K562 (cell line): ENCODE measurements at regions not wholly inside any gene's neighbourhood (a gene's known extent, or its start where the extent isn't known, plus 50 kb on each side); places are given as distances from the start of the nearest gene placed in this dataset.
"Not testable (repeated sequence)": the region's sequence is repeated elsewhere in the genome, so short reads cannot be mapped to it uniquely, and the experiment has no call there.

Experiments
- ATAC-seq: fragments of 200-7000 bp; cut with Tn5 transposase; 3 replicates; pipeline ENCODE4 v1.9.1; 2020; ENCODE audit warnings: moderate library complexity
- BruUV-seq: library from RNA; stranded (reverse); fragments of 400-500 nt; replicated peaks from 2 replicates; lab custom pipeline; 2021; lab: Mats Ljungman, UMichigan
- CTCF ChIA-PET: fragments of 300-600 bp; formaldehyde crosslinking; extraction: SDS; loops from one replicate; lab custom pipeline; 2021; ENCODE audit warnings: low intra/inter-chr PET ratio; lab: Yijun Ruan, JAX
- POLR2A ChIA-PET: fragments of 300-600, 350-650 bp; sonication (Branson Sonifier 250); formaldehyde crosslinking; extraction: SDS; loops from one replicate; lab custom pipeline; 2021; ENCODE audit warnings: antibody characterized with exemption, inconsistent platforms; lab: Yijun Ruan, JAX
- DNase-seq, 4 experiments: peaks; one replicate each; pipeline versions ENCODE4 v3.0.0 to v3.0.0-alpha.2; 2011 to 2018; ENCODE audit warnings: low spot score in 3 of 4, mixed read lengths in 3 of 4; ENCODE audit errors: extremely low read depth in 1 of 4
- FAIRE-seq: peaks from 2 replicates; lab custom pipeline; 2011; peaks lifted over from hg19 to GRCh38; lab: Jason Lieb, UNC
- H2AFZ ChIP-seq: 2 replicates; pipeline ENCODE4 v1.6.0; 2011; ENCODE audit warnings: low read depth, low read length, control low read depth, inconsistent platforms
- H3K27ac ChIP-seq: fragments of 200-600 bp; 3 replicates; pipeline ENCODE4 v1.8.0; 2011; ENCODE audit warnings: low read depth, mild to moderate bottlenecking, control low read depth, inconsistent platforms, low read length, moderate library complexity, mixed read lengths; ENCODE audit errors: extremely low read depth
- H3K27me3 ChIP-seq, 2 experiments: fragments of 300-600 bp in 1 of 2; 2 replicates in 1 of 2; 3 replicates in 1 of 2; pipeline versions ENCODE4 v1.6.0 to v1.8.0; 2011; ENCODE audit warnings: inconsistent platforms in 2 of 2, low read length in 2 of 2, mild to moderate bottlenecking in 1 of 2, mixed read lengths in 1 of 2, moderate library complexity in 1 of 2; ENCODE audit not compliant: control insufficient read depth in 2 of 2, insufficient read depth in 2 of 2
- H3K36me3 ChIP-seq: fragments of 300-600 bp; 3 replicates; pipeline ENCODE4 v1.8.0; 2011; ENCODE audit warnings: mild to moderate bottlenecking, low read length, inconsistent platforms; ENCODE audit not compliant: control insufficient read depth, insufficient read depth
- H3K4me1 ChIP-seq, 2 experiments: fragments of 200-600 bp in 1 of 2; replicated peaks in 1 of 2; 2 replicates in 1 of 2; 3 replicates in 1 of 2; pipeline versions ENCODE4 v1.5.1 to v1.8.0; 2011; ENCODE audit warnings: inconsistent platforms in 2 of 2, low read length in 2 of 2, mild to moderate bottlenecking in 1 of 2, mixed read lengths in 1 of 2, moderate library complexity in 1 of 2; ENCODE audit not compliant: control insufficient read depth in 2 of 2, insufficient read depth in 2 of 2
- H3K4me2 ChIP-seq: 2 replicates; pipeline ENCODE4 v1.6.1; 2011; ENCODE audit warnings: low read length, control low read depth, inconsistent platforms, mixed read lengths; ENCODE audit not compliant: insufficient read depth
- H3K4me3 ChIP-seq: fragments of 200-600 bp; sonication (generic), shearing (Covaris generic); 2 replicates; pipeline ENCODE4 v1.5.1; 2016; ENCODE audit warnings: control low read depth, inconsistent platforms
- H3K79me2 ChIP-seq: fragments of 200-600 bp; 3 replicates; pipeline ENCODE4 v1.8.0; 2011; ENCODE audit warnings: low read length, inconsistent platforms; ENCODE audit not compliant: control insufficient read depth, insufficient read depth
- H3K9ac ChIP-seq, 2 experiments: 2 replicates each; pipeline versions ENCODE4 v1.6.0 to v1.6.1; 2011; ENCODE audit warnings: low read depth in 2 of 2, low read length in 2 of 2, control low read depth in 1 of 2, inconsistent platforms in 1 of 2, mild to moderate bottlenecking in 1 of 2, mixed read lengths in 1 of 2; ENCODE audit not compliant: insufficient read depth in 1 of 2
- H3K9me1 ChIP-seq: one replicate; pipeline ENCODE4 v1.6.0; 2011; ENCODE audit warnings: inconsistent platforms, mild to moderate bottlenecking, low read length, moderate library complexity; ENCODE audit not compliant: control insufficient read depth, insufficient read depth
- H3K9me3 ChIP-seq: replicated peaks from 2 replicates; pipeline ENCODE4 v1.5.1; 2011; ENCODE audit warnings: low read depth, low read length, inconsistent platforms; ENCODE audit not compliant: control insufficient read depth, insufficient read depth
- H4K20me1 ChIP-seq: replicated peaks from 2 replicates; pipeline ENCODE4 v1.6.1; 2011; ENCODE audit warnings: low read length, inconsistent platforms, mixed read lengths; ENCODE audit not compliant: control insufficient read depth, insufficient read depth
- KLF1 ChIP-seq: fragments of 450-650 bp; IDR thresholded peaks from 2 replicates; pipeline ENCODE4 v1.6.1; 2016; ENCODE audit warnings: missing genetic modification characterization, missing compliant biosample characterization
- PHTF2 ChIP-seq: fragments of 250-450 bp; sonication (Bioruptor Pico); IDR thresholded peaks from 2 replicates; pipeline ENCODE4 v1.5.0; 2021; ENCODE audit warnings: mild to moderate bottlenecking
- RBM25 ChIP-seq: fragments of 200-400 bp; formaldehyde crosslinking; IDR thresholded peaks from 2 replicates; pipeline ENCODE4 v1.6.1; 2018; ENCODE audit warnings: low read length, low read depth, moderate library complexity; ENCODE audit not compliant: severe bottlenecking
- SNRNP70 ChIP-seq: fragments of 200-400 bp; formaldehyde crosslinking; optimal IDR thresholded peaks from 2 replicates; pipeline ENCODE3; 2017; ENCODE audit warnings: low read depth, low read length
- ZNF146 ChIP-seq: IDR thresholded peaks from one replicate; pipeline ENCODE4 v1.6.1; 2018; ENCODE audit warnings: missing compliant biosample characterization; ENCODE audit not compliant: unreplicated experiment
- ZNF561 ChIP-seq: fragments of 450-650 bp; formaldehyde crosslinking; conservative IDR thresholded peaks from 2 replicates; pipeline ENCODE4 v1.4.0; 2020; ENCODE audit warnings: mild to moderate bottlenecking, moderate library complexity
- WGBS: fragments of 100-300 bp; shearing (Covaris generic); methylation state at CpG from one replicate; pipeline ENCODE4 v1.1.6; 2016; ENCODE audit warnings: low coverage, mixed read lengths; ENCODE audit not compliant: insufficient coverage; ENCODE audit errors: missing lambda C conversion rate; 5-methylcytosine and 5-hydroxymethylcytosine counted together
- in situ Hi-C: fragments of 300-500 bp; cut with MboI; formaldehyde crosslinking; loops from 4 replicates; pipeline ENCODE4 v1.15.0; 2018; ENCODE audit warnings: inconsistent platforms, mixed read lengths
- intact Hi-C: fragments of 100-400 bp; cut with micrococcal nuclease; formaldehyde crosslinking; loops from 2 replicates; pipeline ENCODE4 v1.14.2; 2022
- TF ChIP-seq, protein P1 (sequence below): fragments of 450-650 bp; formaldehyde crosslinking; IDR thresholded peaks from 2 replicates; pipeline ENCODE4 v1.4.0; 2020; ENCODE audit warnings: mild to moderate bottlenecking, moderate library complexity

- intact Hi-C loops, H3K27ac ChIP-seq, H3K36me3 ChIP-seq, H3K79me2 ChIP-seq, H3K4me2 ChIP-seq, H3K27me3 ChIP-seq: not testable (repeated sequence)
- WGBS, result 0% methylated on average over 1 of the region's 1 CpG
- TF ChIP-seq RBM25, result peak; percentile 42
- TF ChIP-seq ZNF146 (CRISPR knock-in tag), result peak; percentile 74
- TF ChIP-seq, all 486 proteins: peak for 2; not testable (repeated sequence) for 484
- H3K4me1 ChIP-seq, FAIRE-seq, H3K9me1 ChIP-seq, ATAC-seq, H3K9me3 ChIP-seq, in situ Hi-C loops, H3K4me3 ChIP-seq, POLR2A ChIA-PET, H3K9ac ChIP-seq, H4K20me1 ChIP-seq, BruUV-seq, H2AFZ ChIP-seq, DNase-seq, CTCF ChIA-PET: not testable (repeated sequence)
These were observed 243.4 kb upstream of the GHR start for GRCh38 chr5:42179843-42180242.

DNA sequence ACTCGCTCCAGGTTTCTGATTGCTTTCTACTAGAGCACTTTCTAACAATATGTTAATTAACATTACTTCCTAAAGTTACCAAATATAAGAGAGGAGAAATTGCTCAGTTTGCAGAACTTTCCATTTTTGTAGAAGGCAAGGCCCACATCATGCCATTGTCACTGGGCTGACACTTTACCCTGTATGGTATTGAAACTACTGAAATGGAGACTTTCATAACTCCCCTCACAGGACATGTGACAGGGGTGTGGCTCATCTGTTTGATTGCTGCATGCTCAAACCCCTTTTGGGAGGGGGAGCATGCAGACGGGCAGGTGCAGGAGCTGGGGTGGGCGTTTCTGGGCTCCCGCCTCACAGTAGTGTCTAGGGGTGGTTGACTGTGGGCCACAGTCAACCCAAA lies 206.3 kb upstream of the GHR start:
- FAIRE-seq (no peak), DNase-seq (no peak), ATAC-seq (no peak)
- Histone ChIP-seq H3K4me1 (no peaks in the 10 kb centered on the region), H3K9ac (no peak overlapping the region), H3K27me3 (no peaks in the 10 kb centered on the region), H3K4me3 (no peak overlapping the region), H3K79me2 (no peaks in the 10 kb centered on the region), H3K4me2 (no peak overlapping the region), H3K9me1 (no peaks in the 10 kb centered on the region), H3K27ac (no peak overlapping the region), H3K36me3 (no peaks in the 10 kb centered on the region), H4K20me1 (no peaks in the 10 kb centered on the region), H3K9me3 (no peaks in the 10 kb centered on the region; the same call in 1 of the 2 replicates), H2AFZ (no peak overlapping the region)
- WGBS, result 2% methylated on average over 4 of the region's 4 CpGs
- POLR2A ChIA-PET, result interaction anchor here (1.2 kb wide), 1 partner anchor 9 kb away, joined by 3 read pairs; no protein-coding TSS in a partner anchor
- CTCF ChIA-PET, result no interaction called here
- in situ Hi-C loops (no loop called here), intact Hi-C loops (no loop called here)
- no TSS peak for BruUV-seq
- TF ChIP-seq KLF1 (tag), result no peak
- no peak for TF ChIP-seq SNRNP70
- no peak for TF ChIP-seq ZNF561 (CRISPR knock-in tag)
- no peak for TF ChIP-seq PHTF2
- TF ChIP-seq, protein P1, sequence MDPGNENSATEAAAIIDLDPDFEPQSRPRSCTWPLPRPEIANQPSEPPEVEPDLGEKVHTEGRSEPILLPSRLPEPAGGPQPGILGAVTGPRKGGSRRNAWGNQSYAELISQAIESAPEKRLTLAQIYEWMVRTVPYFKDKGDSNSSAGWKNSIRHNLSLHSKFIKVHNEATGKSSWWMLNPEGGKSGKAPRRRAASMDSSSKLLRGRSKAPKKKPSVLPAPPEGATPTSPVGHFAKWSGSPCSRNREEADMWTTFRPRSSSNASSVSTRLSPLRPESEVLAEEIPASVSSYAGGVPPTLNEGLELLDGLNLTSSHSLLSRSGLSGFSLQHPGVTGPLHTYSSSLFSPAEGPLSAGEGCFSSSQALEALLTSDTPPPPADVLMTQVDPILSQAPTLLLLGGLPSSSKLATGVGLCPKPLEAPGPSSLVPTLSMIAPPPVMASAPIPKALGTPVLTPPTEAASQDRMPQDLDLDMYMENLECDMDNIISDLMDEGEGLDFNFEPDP, result no peak
